Right lobe of liver (tissue), 4 donors: ENCODE measurements at regions not wholly inside any gene's neighbourhood (a gene's known extent, or its start where the extent isn't known, plus 50 kb on each side); places are given as distances from the start of the nearest gene placed in this dataset.
"Not testable (repeated sequence)": the region's sequence is repeated elsewhere in the genome, so short reads cannot be mapped to it uniquely, and the experiment has no call there.

Experiments
- CTCF ChIP-seq, 4 donors: fragments of 200-600 bp in 3 of 4; fragments of 450-650 bp in 1 of 4; IDR thresholded peaks; one replicate each; pipeline versions ENCODE4 v1.5.1 to v1.8.0; 2016 to 2022; ENCODE audit warnings: antibody characterized with exemption in 4 of 4, mild to moderate bottlenecking in 2 of 4
- POLR2A ChIP-seq: fragments of 450-650 bp; IDR thresholded peaks from one replicate; pipeline ENCODE4 v1.6.1; 2017; ENCODE audit warnings: antibody characterized with exemption, mild to moderate bottlenecking
- donor health status: DM: no; HTN: no; CAD: no.
- donor health status: DM: no; HTN: no; CAD: no.
- donor health status: DM: no; HTN: yes; CAD: no.

- TF ChIP-seq CTCF (IDR thresholded peaks at IDR 0.05); POLR2A: not testable (repeated sequence)
Measured at GRCh38 chrY:22598767-22599166, 195.6 kb downstream of the RBMY1J start.
